Activated B cell treated with CpG ODN at 0.5 μM for 24 hours (primary cell): ENCODE measurements at regions not wholly inside any gene's neighbourhood (a gene's known extent, or its start where the extent isn't known, plus 50 kb on each side); places are given as distances from the start of the nearest gene placed in this dataset.

Source experiments
- ATAC-seq: fragments of 200-7000 bp; cut with Tn5 transposase; one replicate; pipeline ENCODE4 v1.10.0; 2021; ENCODE audit warnings: low read depth, mild to moderate bottlenecking, moderate library complexity
- CTCF ChIA-PET: fragments of 350-600 bp; sonication (Branson Sonifier 250); formaldehyde crosslinking; loops from one replicate; lab custom pipeline; 2021; ENCODE audit warnings: antibody characterized with exemption; lab: Charles Lee
- POLR2A ChIA-PET: fragments of 350-600 bp; sonication (Branson Sonifier 250); formaldehyde crosslinking; loops from one replicate; lab custom pipeline; 2021; ENCODE audit warnings: antibody characterized with exemption; lab: Charles Lee
- DNase-seq: peaks from one replicate; pipeline ENCODE4 v3.0.0; 2022
- H3K27ac Mint-ChIP-seq: one replicate; pipeline ENCODE4 v1.8.0; 2020; ENCODE audit warnings: mixed read lengths
- H3K27me3 Mint-ChIP-seq: one replicate; pipeline ENCODE4 v1.8.0; 2021; ENCODE audit warnings: mixed read lengths
- H3K36me3 Mint-ChIP-seq: one replicate; pipeline ENCODE4 v1.8.0; 2021; ENCODE audit warnings: low read depth, mixed read lengths
- H3K4me1 Mint-ChIP-seq: one replicate; pipeline ENCODE4 v1.8.0; 2021; ENCODE audit warnings: mixed read lengths
- H3K4me3 Mint-ChIP-seq: one replicate; pipeline ENCODE4 v1.8.0; 2020; ENCODE audit warnings: mild to moderate bottlenecking, mixed read lengths
- H3K9me3 Mint-ChIP-seq: one replicate; pipeline ENCODE4 v1.8.0; 2020; ENCODE audit warnings: mixed read lengths
- intact Hi-C: fragments of 100-400 bp; cut with micrococcal nuclease; formaldehyde crosslinking; loops from one replicate; pipeline ENCODE4 v1.15.1; 2024
- TF ChIP-seq, protein P1 (sequence below): fragments of 200-600 bp; IDR thresholded peaks from one replicate; pipeline ENCODE4 v1.8.0; 2022; ENCODE audit warnings: antibody characterized with exemption, mild to moderate bottlenecking

DNA sequence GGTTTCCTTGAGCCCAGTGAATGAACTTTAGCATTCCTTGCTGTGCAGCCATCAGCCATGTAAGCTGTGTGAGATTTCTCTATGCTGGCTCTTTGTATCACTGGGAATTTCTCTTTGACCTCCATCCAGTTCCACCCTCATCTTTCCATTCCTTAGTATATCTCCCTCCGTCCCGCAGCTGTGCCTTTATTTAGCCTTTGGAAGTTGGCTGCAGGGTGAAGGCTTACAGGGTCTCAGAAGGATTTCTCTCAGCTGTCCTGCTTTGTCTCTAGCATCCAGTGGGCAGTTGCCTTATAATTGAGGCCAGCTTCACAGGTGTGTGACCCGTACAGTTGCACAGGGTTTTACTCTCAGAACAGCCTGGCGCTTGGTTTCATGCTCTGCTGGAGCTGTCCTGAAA lies 144.3 kb downstream of the PXDC1 start:
- no peak overlapping the region for H3K27ac Mint-ChIP-seq
- peaks cover 9% of the 10 kb centered on the region for H3K9me3 Mint-ChIP-seq
- TF ChIP-seq, protein P1, sequence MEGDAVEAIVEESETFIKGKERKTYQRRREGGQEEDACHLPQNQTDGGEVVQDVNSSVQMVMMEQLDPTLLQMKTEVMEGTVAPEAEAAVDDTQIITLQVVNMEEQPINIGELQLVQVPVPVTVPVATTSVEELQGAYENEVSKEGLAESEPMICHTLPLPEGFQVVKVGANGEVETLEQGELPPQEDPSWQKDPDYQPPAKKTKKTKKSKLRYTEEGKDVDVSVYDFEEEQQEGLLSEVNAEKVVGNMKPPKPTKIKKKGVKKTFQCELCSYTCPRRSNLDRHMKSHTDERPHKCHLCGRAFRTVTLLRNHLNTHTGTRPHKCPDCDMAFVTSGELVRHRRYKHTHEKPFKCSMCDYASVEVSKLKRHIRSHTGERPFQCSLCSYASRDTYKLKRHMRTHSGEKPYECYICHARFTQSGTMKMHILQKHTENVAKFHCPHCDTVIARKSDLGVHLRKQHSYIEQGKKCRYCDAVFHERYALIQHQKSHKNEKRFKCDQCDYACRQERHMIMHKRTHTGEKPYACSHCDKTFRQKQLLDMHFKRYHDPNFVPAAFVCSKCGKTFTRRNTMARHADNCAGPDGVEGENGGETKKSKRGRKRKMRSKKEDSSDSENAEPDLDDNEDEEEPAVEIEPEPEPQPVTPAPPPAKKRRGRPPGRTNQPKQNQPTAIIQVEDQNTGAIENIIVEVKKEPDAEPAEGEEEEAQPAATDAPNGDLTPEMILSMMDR = no peak
- ChIA-PET POLR2A (no interaction called here), CTCF (no interaction called here)
- H3K36me3 Mint-ChIP-seq = peaks cover 2% of the 10 kb centered on the region
- peaks cover 8% of the 10 kb centered on the region for H3K27me3 Mint-ChIP-seq
- no peaks in the 10 kb centered on the region for H3K4me1 Mint-ChIP-seq
- no peak overlapping the region for H3K4me3 Mint-ChIP-seq
- intact Hi-C loops = no loop called here
- ATAC-seq (no peak), DNase-seq (no peak)

DNA sequence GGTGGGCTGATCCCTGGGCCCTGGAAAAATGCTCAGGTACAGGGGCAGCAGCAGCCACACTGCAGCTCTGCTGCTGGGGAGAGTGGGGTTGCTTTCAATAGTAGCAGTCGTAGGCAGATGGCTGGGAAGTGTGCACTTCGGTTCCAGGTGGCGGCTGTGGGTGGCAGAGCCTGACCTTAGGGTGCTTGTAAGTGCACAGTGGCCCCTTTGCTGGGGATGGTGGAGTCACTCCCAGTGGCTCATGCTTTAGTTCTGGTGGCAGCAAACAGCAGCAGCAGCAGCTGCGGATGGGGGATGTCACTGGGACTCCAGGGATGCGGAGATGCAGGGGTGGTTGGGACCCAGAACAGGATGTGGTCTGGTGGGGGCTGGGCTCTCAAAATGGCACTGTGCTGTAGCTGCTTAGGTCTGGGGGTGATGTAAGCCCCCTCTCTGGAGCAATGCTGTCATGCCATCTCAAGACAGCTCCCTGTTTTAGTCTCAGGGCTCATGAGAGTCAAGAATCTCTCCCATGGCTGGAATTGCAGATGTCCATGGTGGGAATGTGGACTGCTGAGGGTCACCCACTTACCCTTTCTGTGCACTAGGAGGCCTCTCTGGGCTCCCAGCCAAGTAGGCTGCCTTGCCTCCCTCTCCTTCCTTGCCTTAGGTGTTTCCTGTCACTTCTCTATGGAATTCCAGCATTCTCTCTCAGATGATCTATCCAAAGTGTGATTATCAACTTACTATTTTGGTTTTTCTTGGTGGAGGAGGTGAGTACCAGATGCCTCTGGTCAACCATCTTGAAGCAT lies 146.7 kb upstream of the SLC22A23 start:
- intact Hi-C loops = no loop called here
- Mint-ChIP-seq H3K4me3 (no peak overlapping the region), H3K27ac (no peak overlapping the region), H3K4me1 (no peaks in the 10 kb centered on the region), H3K36me3 (peaks cover 6% of the 10 kb centered on the region), H3K9me3 (peaks cover 21% of the 10 kb centered on the region), H3K27me3 (peaks cover 23% of the 10 kb centered on the region)
- POLR2A ChIA-PET = no interaction called here
- ATAC-seq (no peak), DNase-seq (no peak)
- CTCF ChIA-PET = no interaction called here
- TF ChIP-seq, protein P1 = no peak

DNA sequence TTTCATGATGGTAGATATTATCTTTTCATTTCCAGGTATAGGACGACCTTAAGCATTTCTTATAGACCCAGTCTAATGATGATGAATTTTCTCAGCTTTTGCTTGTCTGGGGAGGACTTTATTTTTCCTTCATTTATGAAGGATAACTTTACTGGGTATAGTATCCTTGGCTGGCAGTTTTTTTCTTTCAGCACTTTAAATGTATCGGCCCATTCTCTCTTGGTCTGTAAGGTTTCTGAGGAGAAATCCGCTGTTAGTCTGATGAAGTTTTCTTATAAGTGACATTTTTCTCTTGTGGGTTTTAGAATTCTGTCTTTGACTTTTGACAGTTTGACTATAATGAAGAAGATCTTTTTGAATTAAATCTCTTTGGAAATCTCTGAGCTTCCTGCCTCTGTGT lies 144.7 kb upstream of the SLC22A23 start:
- H3K36me3 Mint-ChIP-seq = peaks cover 6% of the 10 kb centered on the region
- H3K4me3 Mint-ChIP-seq = no peak overlapping the region
- peaks cover 21% of the 10 kb centered on the region for H3K27me3 Mint-ChIP-seq
- TF ChIP-seq, protein P1 = no peak
- peaks cover 21% of the 10 kb centered on the region for H3K9me3 Mint-ChIP-seq
- CTCF ChIA-PET = no interaction called here
- POLR2A ChIA-PET = no interaction called here
- H3K27ac Mint-ChIP-seq = no peak overlapping the region
- DNase-seq (no peak), ATAC-seq (no peak)
- H3K4me1 Mint-ChIP-seq = no peaks in the 10 kb centered on the region
- intact Hi-C loops = no loop called here

DNA sequence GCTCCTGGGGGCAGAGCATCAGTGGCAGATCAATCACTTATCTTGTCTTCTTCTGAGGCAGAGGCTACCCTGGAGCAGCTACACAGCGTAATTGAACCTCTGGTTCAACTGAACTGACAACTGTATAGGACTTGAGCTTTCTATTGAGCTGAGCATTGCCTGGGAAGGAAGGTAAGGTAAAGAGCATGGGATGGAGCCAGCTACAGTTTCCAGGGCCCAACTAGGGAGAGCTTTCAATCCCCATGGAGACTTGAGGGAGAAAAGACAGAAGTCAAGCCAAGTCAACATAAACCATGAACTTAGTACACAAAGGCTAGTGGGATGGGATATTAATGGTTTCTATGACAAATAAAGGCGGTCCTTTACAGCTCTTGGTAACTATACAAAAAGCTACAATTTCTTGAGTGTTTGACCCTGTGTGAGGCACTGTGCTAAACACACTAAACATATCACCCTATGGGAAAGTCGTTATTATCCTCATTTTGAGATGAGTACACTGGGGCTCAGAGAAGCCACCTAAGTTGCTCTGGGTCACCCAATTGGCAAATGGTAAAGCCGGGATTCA lies 140.7 kb upstream of the SLC22A23 start:
- ChIA-PET CTCF (no interaction called here), POLR2A (no interaction called here)
- Mint-ChIP-seq H3K27me3 (peaks cover 21% of the 10 kb centered on the region), H3K4me3 (no peak overlapping the region), H3K4me1 (no peaks in the 10 kb centered on the region), H3K27ac (no peak overlapping the region), H3K36me3 (peaks cover 6% of the 10 kb centered on the region), H3K9me3 (peaks cover 16% of the 10 kb centered on the region)
- ATAC-seq (no peak), DNase-seq (no peak)
- intact Hi-C loops = no loop called here
- TF ChIP-seq, protein P1 = no peak

DNA sequence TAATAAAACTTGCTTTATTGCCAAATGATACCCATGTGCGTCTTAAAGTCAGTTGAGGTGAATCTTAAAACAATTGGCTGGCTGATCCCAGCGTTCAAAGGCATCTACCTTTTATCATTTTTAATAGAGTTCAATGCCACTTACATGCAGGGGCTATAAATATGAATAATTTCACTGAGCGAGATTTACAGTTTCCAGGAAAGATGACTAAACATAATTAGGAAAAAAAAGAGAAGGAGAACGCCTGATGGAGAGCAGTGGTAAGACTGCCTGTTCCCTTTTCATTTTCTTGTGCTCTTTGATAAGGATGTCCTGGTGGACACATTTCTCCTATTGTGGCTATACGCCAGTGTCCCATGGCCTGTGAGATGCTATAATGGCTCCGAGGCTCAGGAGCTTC lies 139.9 kb upstream of the SLC22A23 start:
- H3K27me3 Mint-ChIP-seq = peaks cover 17% of the 10 kb centered on the region
- H3K4me1 Mint-ChIP-seq = no peaks in the 10 kb centered on the region
- intact Hi-C loops = no loop called here
- H3K4me3 Mint-ChIP-seq = no peak overlapping the region
- TF ChIP-seq, protein P1 = no peak
- peaks cover 4% of the 10 kb centered on the region for H3K36me3 Mint-ChIP-seq
- ATAC-seq (no peak), DNase-seq (no peak)
- ChIA-PET CTCF (no interaction called here), POLR2A (no interaction called here)
- no peak overlapping the region for H3K27ac Mint-ChIP-seq
- H3K9me3 Mint-ChIP-seq = peaks cover 10% of the 10 kb centered on the region
